ENCODE measurements at regions not wholly inside any gene's neighbourhood (a gene's known extent, or its start where the extent isn't known, plus 50 kb on each side); places are given as distances from the start of the nearest gene placed in this dataset.

DNA sequence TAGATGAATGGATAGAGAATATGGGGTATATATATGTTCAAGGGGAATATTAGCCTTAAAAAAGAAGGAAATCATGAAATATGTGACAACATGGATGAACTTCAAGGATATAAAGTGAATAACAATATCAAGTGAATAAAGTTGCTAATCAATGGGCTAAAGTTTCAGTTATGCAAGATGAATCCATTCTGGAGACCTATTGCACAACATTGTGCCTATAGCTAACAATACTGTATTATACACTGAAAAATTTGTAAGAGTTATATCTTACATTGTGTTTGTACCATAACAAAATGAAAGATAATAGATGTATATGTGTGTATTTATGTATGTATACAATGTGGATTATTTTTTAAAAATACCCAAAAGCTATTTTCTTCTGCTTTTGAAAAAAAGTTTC, 96.3 kb upstream of the DPYD start:
- Mint-ChIP-seq H3K4me3 (no peak overlapping the region), H3K27me3 (ENCODE audit: low read depth in 3 of 3) (peaks cover 0 to 2% (median 2%) of the 10 kb centered on the region in 3 donors), H3K4me1 (no peaks in the 10 kb centered on the region), H3K9me3 (peaks cover 0 to 3% (median 0%) of the 10 kb centered on the region in 7 donors), H3K36me3 (no peaks in the 10 kb centered on the region), H3K27ac (no peak overlapping the region)
- no peak overlapping the region for H3K4me3 ChIP-seq (replicated peaks in 1 of 3; ENCODE audit: low read depth in 2 of 3, low read length in 3 of 3)
- DNase-seq = no peak
- TF ChIP-seq, protein P1, sequence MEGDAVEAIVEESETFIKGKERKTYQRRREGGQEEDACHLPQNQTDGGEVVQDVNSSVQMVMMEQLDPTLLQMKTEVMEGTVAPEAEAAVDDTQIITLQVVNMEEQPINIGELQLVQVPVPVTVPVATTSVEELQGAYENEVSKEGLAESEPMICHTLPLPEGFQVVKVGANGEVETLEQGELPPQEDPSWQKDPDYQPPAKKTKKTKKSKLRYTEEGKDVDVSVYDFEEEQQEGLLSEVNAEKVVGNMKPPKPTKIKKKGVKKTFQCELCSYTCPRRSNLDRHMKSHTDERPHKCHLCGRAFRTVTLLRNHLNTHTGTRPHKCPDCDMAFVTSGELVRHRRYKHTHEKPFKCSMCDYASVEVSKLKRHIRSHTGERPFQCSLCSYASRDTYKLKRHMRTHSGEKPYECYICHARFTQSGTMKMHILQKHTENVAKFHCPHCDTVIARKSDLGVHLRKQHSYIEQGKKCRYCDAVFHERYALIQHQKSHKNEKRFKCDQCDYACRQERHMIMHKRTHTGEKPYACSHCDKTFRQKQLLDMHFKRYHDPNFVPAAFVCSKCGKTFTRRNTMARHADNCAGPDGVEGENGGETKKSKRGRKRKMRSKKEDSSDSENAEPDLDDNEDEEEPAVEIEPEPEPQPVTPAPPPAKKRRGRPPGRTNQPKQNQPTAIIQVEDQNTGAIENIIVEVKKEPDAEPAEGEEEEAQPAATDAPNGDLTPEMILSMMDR (IDR thresholded peaks at IDR 0.05) = no peak
- no peak overlapping the region for H2AFZ ChIP-seq (ENCODE audit: insufficient read depth, low read depth, low read length, poor library complexity, severe bottlenecking)
- no peak overlapping the region for H3K4me2 ChIP-seq (replicated peaks; ENCODE audit: extremely low read depth, low read length, poor library complexity, severe bottlenecking)
- no peaks in the 10 kb centered on the region for H3K27me3 ChIP-seq (ENCODE audit: control insufficient read depth in 2 of 2, insufficient read depth in 2 of 2, low read length in 2 of 2)
- H3K79me2 ChIP-seq (ENCODE audit: insufficient read depth, low read length) = no peaks in the 10 kb centered on the region
- H4K20me1 ChIP-seq (ENCODE audit: insufficient read depth, low read length) = no peaks in the 10 kb centered on the region
- H3K27ac ChIP-seq (ENCODE audit: low read depth in 1 of 2, low read length in 2 of 2) = no peak overlapping the region
- H3K36me3 ChIP-seq (replicated peaks in 1 of 2; ENCODE audit: control insufficient read depth in 1 of 2, insufficient read depth in 2 of 2, low read length in 2 of 2) = no peaks in the 10 kb centered on the region
- no peaks in the 10 kb centered on the region for H3K4me1 ChIP-seq (ENCODE audit: control insufficient read depth in 1 of 2, insufficient read depth in 2 of 2, low read length in 2 of 2)
- intact Hi-C loops (cut with micrococcal nuclease) = no loop called here
- H3K9me3 ChIP-seq (replicated peaks in 1 of 2; ENCODE audit: control insufficient read depth in 1 of 2, insufficient read depth in 1 of 2, low read length in 2 of 2) = no peaks in the 10 kb centered on the region
- H3K9ac ChIP-seq (ENCODE audit: insufficient read depth, low read length, poor library complexity, severe bottlenecking) = no peak overlapping the region

DNA sequence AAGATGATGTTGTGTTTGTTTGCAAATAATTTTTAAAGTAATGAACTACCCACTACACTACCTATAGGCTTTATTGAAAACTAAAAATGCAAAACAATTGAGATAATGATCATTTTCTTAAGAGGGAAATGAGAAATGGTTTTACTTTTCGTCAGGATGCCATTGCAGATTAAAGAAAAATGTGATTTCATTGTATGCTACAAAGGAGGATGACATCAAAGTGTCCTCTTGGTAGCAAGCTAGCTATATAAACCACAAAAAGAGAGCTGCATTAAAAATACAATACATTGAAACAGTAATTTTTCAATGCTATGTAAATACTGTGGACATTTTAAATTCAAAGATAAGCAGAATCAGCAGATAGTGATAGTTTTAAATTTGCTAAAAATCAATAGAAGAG, 87.5 kb upstream of the DPYD start:
- WGBS (ENCODE audit: insufficient coverage) = no CpG with 5 or more reads among the region's 1 CpG
- TF ChIP-seq, protein P1 (IDR thresholded peaks at IDR 0.05) = no peak

More for the DNA sequence above, 87.5 kb upstream of the DPYD start:
- Histone ChIP-seq H3K9me3 (replicated peaks in 1 of 2; ENCODE audit: control insufficient read depth in 1 of 2, insufficient read depth in 1 of 2, low read length in 2 of 2) (no peaks in the 10 kb centered on the region), H3K4me1 (ENCODE audit: control insufficient read depth in 1 of 2, insufficient read depth in 2 of 2, low read length in 2 of 2) (no peaks in the 10 kb centered on the region), H3K36me3 (replicated peaks in 1 of 2; ENCODE audit: control insufficient read depth in 1 of 2, insufficient read depth in 2 of 2, low read length in 2 of 2) (no peaks in the 10 kb centered on the region), H3K4me2 (replicated peaks; ENCODE audit: extremely low read depth, low read length, poor library complexity, severe bottlenecking) (no peak overlapping the region), H3K9ac (ENCODE audit: insufficient read depth, low read length, poor library complexity, severe bottlenecking) (no peak overlapping the region), H3K4me3 (replicated peaks in 1 of 3; ENCODE audit: low read depth in 2 of 3, low read length in 3 of 3) (no peak overlapping the region), H2AFZ (ENCODE audit: insufficient read depth, low read depth, low read length, poor library complexity, severe bottlenecking) (no peak overlapping the region), H4K20me1 (ENCODE audit: insufficient read depth, low read length) (no peaks in the 10 kb centered on the region), H3K27ac (ENCODE audit: low read depth in 1 of 2, low read length in 2 of 2) (no peak overlapping the region), H3K27me3 (ENCODE audit: control insufficient read depth in 2 of 2, insufficient read depth in 2 of 2, low read length in 2 of 2) (no peaks in the 10 kb centered on the region), H3K79me2 (ENCODE audit: insufficient read depth, low read length) (no peaks in the 10 kb centered on the region)
- Mint-ChIP-seq H3K27me3 (ENCODE audit: low read depth in 3 of 3) (peaks cover 0 to 2% (median 0%) of the 10 kb centered on the region in 3 donors), H3K4me3 (no peak overlapping the region), H3K4me1 (no peaks in the 10 kb centered on the region), H3K36me3 (no peaks in the 10 kb centered on the region), H3K27ac (no peak overlapping the region), H3K9me3 (no peaks in the 10 kb centered on the region)
- DNase-seq = no peak
- intact Hi-C loops (cut with micrococcal nuclease) = no loop called here
